ENCODE measurements at regions not wholly inside any gene's neighbourhood (a gene's known extent, or its start where the extent isn't known, plus 50 kb on each side); places are given as distances from the start of the nearest gene placed in this dataset.

DNA sequence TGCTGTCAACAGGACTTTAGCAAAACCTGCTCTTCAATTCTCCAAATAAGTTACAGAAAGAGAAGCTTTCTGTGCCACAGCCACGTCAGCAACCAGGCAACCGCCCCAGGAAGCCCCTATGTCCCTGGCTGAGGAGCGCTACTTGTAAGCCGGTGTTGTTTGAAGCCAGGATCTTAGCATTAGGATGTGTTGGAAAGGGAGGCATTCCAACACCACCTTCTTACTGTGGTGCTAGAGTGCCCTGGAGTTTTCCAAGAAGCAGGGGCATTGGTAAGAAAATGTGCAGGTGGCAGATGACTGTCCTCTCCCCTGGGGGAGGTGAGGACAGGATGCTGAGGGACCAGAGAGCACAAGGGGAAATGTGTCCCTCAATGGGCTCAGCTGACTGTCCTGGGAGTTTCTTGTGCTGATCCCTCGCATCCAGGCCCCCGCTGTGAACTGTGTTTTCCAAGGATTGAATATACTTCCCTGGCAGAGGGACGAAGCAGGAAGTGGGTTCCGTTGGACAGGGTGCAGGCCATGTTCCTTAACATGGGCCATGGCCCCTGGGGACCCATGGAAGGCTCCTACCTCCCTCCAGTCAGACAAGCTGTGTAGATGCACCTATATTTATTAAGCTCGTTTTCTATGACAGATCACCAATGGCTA lies 139.6 kb upstream of the GDF10 start:
- TF ChIP-seq CTCF (conservative IDR thresholded peaks at IDR 0.05; ENCODE audit: low read length): no peak
- TF ChIP-seq EZH2phosphoT487 (IDR thresholded peaks at IDR 0.05; ENCODE audit: borderline replicate concordance): no peak

All from Loucy (cell line).